K562 (cell line): ENCODE measurements at regions not wholly inside any gene's neighbourhood (a gene's known extent, or its start where the extent isn't known, plus 50 kb on each side); places are given as distances from the start of the nearest gene placed in this dataset.

ENCODE experiments used
- CAMTA2 ChIP-seq: fragments of 250-450 bp; sonication (Bioruptor Pico); conservative IDR thresholded peaks from 2 replicates; pipeline ENCODE4 v1.5.1; 2022
- MBD2 ChIP-seq: sonication (generic); IDR thresholded peaks from 2 replicates; pipeline ENCODE4 v1.6.1; 2016; ENCODE audit warnings: low read depth, borderline replicate concordance
- MGA ChIP-seq: fragments of 450-650 bp; IDR thresholded peaks from 2 replicates; pipeline ENCODE4 v1.6.1; 2016; ENCODE audit warnings: mild to moderate bottlenecking, moderate library complexity
- MLX ChIP-seq, 2 experiments: fragments of 450-650 bp in 1 of 2; sonication (generic) in 1 of 2; formaldehyde crosslinking; conservative IDR thresholded peaks; 2 replicates each; pipeline versions ENCODE4 v1.4.0 to v1.8.1; 2020 to 2022; ENCODE audit warnings: mild to moderate bottlenecking in 1 of 2, missing genetic modification reagents in 1 of 2
- UBTF ChIP-seq, 2 experiments: IDR thresholded peaks; 2 replicates each; pipeline ENCODE4 v1.6.1; 2012; ENCODE audit warnings: improper control_type of control experiment in 2 of 2, low read depth in 2 of 2, low read length in 2 of 2, borderline replicate concordance in 1 of 2

GRCh38 chr10:2620827-2621521 is 446.4 kb upstream of the PFKP start (continued):
- TF ChIP-seq MGA (no peak), MBD2 (no peak), UBTF (IDR thresholded peaks at IDR 0.05; ENCODE audit: borderline replicate concordance in 1 of 2, low read depth in 2 of 2, low read length in 2 of 2) (no peak), CAMTA2 (no peak), MLX (CRISPR knock-in tag; conservative IDR thresholded peaks at IDR 0.05) (no peak)
